Gastroesophageal sphincter (tissue), 4 donors: ENCODE measurements at regions not wholly inside any gene's neighbourhood (a gene's known extent, or its start where the extent isn't known, plus 50 kb on each side); places are given as distances from the start of the nearest gene placed in this dataset.

Experiments used
- ATAC-seq: fragments of 150-250 bp; one replicate; pipeline ENCODE4 v1.9.1; 2016; ENCODE audit warnings: mild to moderate bottlenecking, moderate library complexity
- H3K27ac ChIP-seq, 4 donors: fragments of 200-600 bp; sonication (generic) in 3 of 4; 1 replicate in 3 of 4; 2 replicates in 1 of 4; pipeline ENCODE4 v1.5.1; 2016 to 2019
- H3K27me3 ChIP-seq: fragments of 200-600 bp; sonication (generic); one replicate; pipeline ENCODE4 v1.5.1; 2019
- H3K36me3 ChIP-seq, 2 donors: fragments of 200-600 bp; sonication (generic); one replicate each; pipeline ENCODE4 v1.5.1; 2019; ENCODE audit warnings: control low read depth in 1 of 2
- H3K4me1 ChIP-seq, 3 donors: fragments of 200-600 bp; sonication (generic); 1 replicate in 2 of 3; 2 replicates in 1 of 3; pipeline ENCODE4 v1.5.1; 2016 to 2019; ENCODE audit warnings: control low read depth in 2 of 3
- H3K4me3 ChIP-seq, 2 donors: fragments of 200-600 bp; sonication (generic); one replicate each; pipeline ENCODE4 v1.5.1; 2019; ENCODE audit warnings: mild to moderate bottlenecking in 1 of 2, moderate library complexity in 1 of 2
- H3K9me3 ChIP-seq, 3 donors: fragments of 200-600 bp; sonication (generic); one replicate each; pipeline ENCODE4 v1.5.1; 2017 to 2019; ENCODE audit warnings: control low read depth in 2 of 3
- CTCF ChIP-seq, 4 experiments: fragments of 200-600 bp in 2 of 4; fragments of 450-650 bp in 2 of 4; sonication (generic) in 1 of 4; IDR thresholded peaks; one replicate each; pipeline ENCODE4 v1.5.1; 2017 to 2019; ENCODE audit warnings: antibody characterized with exemption in 4 of 4, mild to moderate bottlenecking in 2 of 4, moderate library complexity in 2 of 4
- EP300 ChIP-seq: sonication (generic); formaldehyde crosslinking; IDR thresholded peaks from one replicate; pipeline ENCODE4 v1.6.1; 2017; ENCODE audit warnings: antibody characterized with exemption, mild to moderate bottlenecking
- POLR2A ChIP-seq, 2 donors: fragments of 450-650 bp; IDR thresholded peaks; one replicate each; pipeline ENCODE4 v1.6.1; 2017; ENCODE audit warnings: antibody characterized with exemption in 2 of 2, mild to moderate bottlenecking in 2 of 2, moderate library complexity in 1 of 2
- POLR2AphosphoS5 ChIP-seq: sonication (generic); formaldehyde crosslinking; IDR thresholded peaks from one replicate; pipeline ENCODE4 v1.6.1; 2017; ENCODE audit warnings: antibody characterized with exemption
- WGBS, 2 donors: methylation state at CpG; one replicate each; pipeline ENCODE4 v1.1.5; 2018; ENCODE audit warnings: low coverage in 1 of 2; 5-methylcytosine and 5-hydroxymethylcytosine counted together

GRCh38 chr17:77468897-77469296 is 328.1 kb downstream of the SEC14L1 start:
- H3K4me3 ChIP-seq: no peak overlapping the region
- peak overlapping the region in 3 of 4 donors; percentile 0 to 59 (median 36) for H3K27ac ChIP-seq
- TF ChIP-seq POLR2AphosphoS5 (no peak), CTCF (IDR thresholded peaks at IDR 0.05) (no peak), POLR2A (IDR thresholded peaks at IDR 0.05) (no peak), EP300 (no peak)
- peaks cover 0 to 8% of the 10 kb centered on the region in 2 donors for H3K36me3 ChIP-seq
- H3K4me1 ChIP-seq: peaks cover 17 to 95% (median 61%) of the 10 kb centered on the region in 3 donors
- no peak for ATAC-seq
- no peaks in the 10 kb centered on the region for H3K9me3 ChIP-seq
- 79 to 100% methylated on average over 1 to 4 of the region's 7 CpGs for WGBS, 2 donors
- H3K27me3 ChIP-seq: no peaks in the 10 kb centered on the region

GRCh38 chr17:77470330-77470786 is 329.6 kb downstream of the SEC14L1 start:
- Histone ChIP-seq H3K27ac (peak overlapping the region in 3 of 4 donors; percentile 87 to 94 (median 91)), H3K36me3 (peaks cover 0 to 8% of the 10 kb centered on the region in 2 donors), H3K4me3 (no peak overlapping the region), H3K4me1 (peaks cover 22 to 95% (median 70%) of the 10 kb centered on the region in 3 donors), H3K27me3 (no peaks in the 10 kb centered on the region), H3K9me3 (no peaks in the 10 kb centered on the region)
- WGBS, 2 donors: 75 to 97% methylated on average over 3 of the region's 3 CpGs
- no peak for ATAC-seq
- no peak for TF ChIP-seq CTCF (IDR thresholded peaks at IDR 0.05)
- TF ChIP-seq POLR2AphosphoS5: no peak

GRCh38 chr17:77470800-77471733 is 330.3 kb downstream of the SEC14L1 start:
- Histone ChIP-seq H3K4me3 (no peak overlapping the region), H3K9me3 (no peaks in the 10 kb centered on the region), H3K4me1 (peaks cover 22 to 95% (median 70%) of the 10 kb centered on the region in 3 donors), H3K36me3 (peaks cover 0 to 8% of the 10 kb centered on the region in 2 donors), H3K27ac (peak overlapping the region; percentile 67 to 94 (median 89)), H3K27me3 (no peaks in the 10 kb centered on the region)
- TF ChIP-seq POLR2A (IDR thresholded peaks at IDR 0.05) (no peak), CTCF (IDR thresholded peaks at IDR 0.05) (no peak), POLR2AphosphoS5 (no peak), EP300 (no peak)
- 24 to 67% methylated on average over 2 to 3 of the region's 9 CpGs for whole genome bisulfite sequencing, 2 donors
- peak; percentile 34 for ATAC-seq

GRCh38 chr17:77471984-77472461 is 331.3 kb downstream of the SEC14L1 start:
- H3K4me3 ChIP-seq: no peak overlapping the region
- TF ChIP-seq CTCF (IDR thresholded peaks at IDR 0.05) (no peak), POLR2AphosphoS5 (no peak), EP300 (no peak), POLR2A (IDR thresholded peaks at IDR 0.05) (no peak)
- 0 to 1% methylated on average over 1 to 9 of the region's 12 CpGs for WGBS, 2 donors
- peaks cover 0 to 8% of the 10 kb centered on the region in 2 donors for H3K36me3 ChIP-seq
- peak overlapping the region; percentile 67 to 94 (median 89) for H3K27ac ChIP-seq
- no peaks in the 10 kb centered on the region for H3K9me3 ChIP-seq
- peak; percentile 40 for ATAC-seq
- no peaks in the 10 kb centered on the region for H3K27me3 ChIP-seq
- peaks cover 31 to 95% (median 70%) of the 10 kb centered on the region in 3 donors for H3K4me1 ChIP-seq
